Neural cell (in vitro differentiated cells): ENCODE measurements at regions not wholly inside any gene's neighbourhood (a gene's known extent, or its start where the extent isn't known, plus 50 kb on each side); places are given as distances from the start of the nearest gene placed in this dataset.

Source experiments
- CTCF ChIP-seq: fragments of 450-650 bp; IDR thresholded peaks from 2 replicates; pipeline ENCODE4 v1.5.1; 2014; ENCODE audit warnings: antibody characterized with exemption, mild to moderate bottlenecking, moderate library complexity; ENCODE audit not compliant: poor library complexity, severe bottlenecking
- POLR2AphosphoS5 ChIP-seq: IDR thresholded peaks from 2 replicates; pipeline ENCODE4 v1.6.1; 2012

GRCh38 chr10:29009464-29009863 lies 279.4 kb upstream of the LYZL1 start:
- TF ChIP-seq CTCF (no peak), POLR2AphosphoS5 (no peak)
